ENCODE measurements at regions not wholly inside any gene's neighbourhood (a gene's known extent, or its start where the extent isn't known, plus 50 kb on each side); places are given as distances from the start of the nearest gene placed in this dataset.

DNA sequence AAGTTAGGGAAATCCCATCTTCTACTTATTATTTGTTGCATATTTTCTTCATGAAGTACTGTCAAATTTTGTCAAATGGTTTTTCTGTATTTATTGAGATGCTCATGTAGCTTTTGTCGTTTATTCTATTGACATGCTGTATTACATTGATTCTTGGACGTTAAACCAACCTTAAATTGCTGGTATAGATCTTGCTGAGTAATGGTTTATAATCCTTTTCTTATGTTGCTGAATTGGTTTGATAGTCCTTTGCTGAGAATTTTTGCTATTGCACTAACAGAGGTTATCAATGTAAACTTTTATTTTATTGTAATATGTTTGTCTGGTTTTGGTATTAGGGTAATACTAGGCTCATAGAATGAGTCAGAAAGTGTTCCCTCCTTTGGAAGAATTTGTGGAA, 54.3 kb upstream of the COL6A5 start:
- BruUV-seq (replicated peaks) = no TSS peak
- dilution Hi-C loops (cut with MboI; ENCODE audit: extremely low pct_ligation_motif_present, low sequenced_read_pairs) = no loop called here

More for the DNA sequence above, 54.3 kb upstream of the COL6A5 start:
- H3K4me2 ChIP-seq (ENCODE audit: insufficient read depth, low read length) = no peak overlapping the region
- peaks cover 0 to 2% of the 10 kb centered on the region in 2 experiments for H3K27me3 ChIP-seq (ENCODE audit: control insufficient read depth in 2 of 2, insufficient read depth in 2 of 2, low read length in 2 of 2)
- no peaks in the 10 kb centered on the region for H3K9me3 ChIP-seq (replicated peaks; ENCODE audit: control insufficient read depth, insufficient read depth, low read length)
- ChIA-PET POLR2A (no interaction called here), CTCF (interaction anchor here (2.8 kb wide), 1 partner anchor 15 kb away, joined by 13 read pairs; no protein-coding TSS in a partner anchor)
- no peaks in the 10 kb centered on the region for H3K4me1 ChIP-seq (ENCODE audit: control insufficient read depth, extremely low read depth, insufficient read depth, low read length)
- no peak for TF ChIP-seq POLR2A (IDR thresholded peaks at IDR 0.05; ENCODE audit: low read depth, low read length)
- no peak for TF ChIP-seq POLR2AphosphoS5 (IDR thresholded peaks at IDR 0.05; ENCODE audit: insufficient read depth, low read depth, low read length)
- TF ChIP-seq, protein P1, sequence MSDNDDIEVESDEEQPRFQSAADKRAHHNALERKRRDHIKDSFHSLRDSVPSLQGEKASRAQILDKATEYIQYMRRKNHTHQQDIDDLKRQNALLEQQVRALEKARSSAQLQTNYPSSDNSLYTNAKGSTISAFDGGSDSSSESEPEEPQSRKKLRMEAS (IDR thresholded peaks at IDR 0.05; ENCODE audit: insufficient read depth, insufficient read length) = no peak
- no peak for TF ChIP-seq FOS (IDR thresholded peaks at IDR 0.05; ENCODE audit: borderline replicate concordance, insufficient read depth, low read length)
- no peak for TF ChIP-seq JUN (IDR thresholded peaks at IDR 0.05; ENCODE audit: borderline replicate concordance, insufficient read depth, insufficient read length, low read depth)
- no peak for TF ChIP-seq GATA2 (IDR thresholded peaks at IDR 0.05; ENCODE audit: insufficient read depth, insufficient read length, low read depth, low read length)
- TF ChIP-seq MYC (IDR thresholded peaks at IDR 0.05; ENCODE audit: low read depth, low read length) = no peak
- no peak for TF ChIP-seq EZH2 (IDR thresholded peaks at IDR 0.05; ENCODE audit: borderline replicate concordance, low read depth, low read length, severe bottlenecking)
- TF ChIP-seq, protein P2, sequence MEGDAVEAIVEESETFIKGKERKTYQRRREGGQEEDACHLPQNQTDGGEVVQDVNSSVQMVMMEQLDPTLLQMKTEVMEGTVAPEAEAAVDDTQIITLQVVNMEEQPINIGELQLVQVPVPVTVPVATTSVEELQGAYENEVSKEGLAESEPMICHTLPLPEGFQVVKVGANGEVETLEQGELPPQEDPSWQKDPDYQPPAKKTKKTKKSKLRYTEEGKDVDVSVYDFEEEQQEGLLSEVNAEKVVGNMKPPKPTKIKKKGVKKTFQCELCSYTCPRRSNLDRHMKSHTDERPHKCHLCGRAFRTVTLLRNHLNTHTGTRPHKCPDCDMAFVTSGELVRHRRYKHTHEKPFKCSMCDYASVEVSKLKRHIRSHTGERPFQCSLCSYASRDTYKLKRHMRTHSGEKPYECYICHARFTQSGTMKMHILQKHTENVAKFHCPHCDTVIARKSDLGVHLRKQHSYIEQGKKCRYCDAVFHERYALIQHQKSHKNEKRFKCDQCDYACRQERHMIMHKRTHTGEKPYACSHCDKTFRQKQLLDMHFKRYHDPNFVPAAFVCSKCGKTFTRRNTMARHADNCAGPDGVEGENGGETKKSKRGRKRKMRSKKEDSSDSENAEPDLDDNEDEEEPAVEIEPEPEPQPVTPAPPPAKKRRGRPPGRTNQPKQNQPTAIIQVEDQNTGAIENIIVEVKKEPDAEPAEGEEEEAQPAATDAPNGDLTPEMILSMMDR (IDR thresholded peaks at IDR 0.05; ENCODE audit: extremely low read depth in 1 of 2, insufficient read depth in 1 of 2, low read depth in 1 of 2, low read length in 2 of 2) = no peak
- H3K79me2 ChIP-seq (ENCODE audit: control insufficient read depth, insufficient read depth, low read length) = no peaks in the 10 kb centered on the region
- no peaks in the 10 kb centered on the region for H3K36me3 ChIP-seq (ENCODE audit: control insufficient read depth in 2 of 2, extremely low read depth in 1 of 2, insufficient read depth in 2 of 2, low read length in 2 of 2)
- no peaks in the 10 kb centered on the region for H4K20me1 ChIP-seq (replicated peaks; ENCODE audit: control insufficient read depth, extremely low read depth, insufficient read depth, low read length)
- H3K9ac ChIP-seq (replicated peaks; ENCODE audit: extremely low read depth, insufficient read depth, low read length) = no peak overlapping the region
- FAIRE-seq = no peak
- no peak overlapping the region for H3K4me3 ChIP-seq (replicated peaks in 1 of 3; ENCODE audit: insufficient read depth in 1 of 3, low read depth in 1 of 3, low read length in 3 of 3)
- no peak for DNase-seq (ENCODE audit: low read depth, low spot score)
- intact Hi-C loops (cut with micrococcal nuclease) = no loop called here
- no peak overlapping the region for H3K27ac ChIP-seq (ENCODE audit: insufficient read depth, low read depth, low read length)
- H2AFZ ChIP-seq (ENCODE audit: low read depth, low read length) = no peak overlapping the region
- H3K9me1 ChIP-seq (replicated peaks; ENCODE audit: control insufficient read depth, extremely low read depth, insufficient read depth, low read length) = no peaks in the 10 kb centered on the region

Measured in endothelial cell of umbilical vein (primary cell).